Naive thymus-derived CD8-positive, alpha-beta T cell (primary cell): ENCODE measurements at regions not wholly inside any gene's neighbourhood (a gene's known extent, or its start where the extent isn't known, plus 50 kb on each side); places are given as distances from the start of the nearest gene placed in this dataset.

Experiments used
- ATAC-seq, 2 donors: fragments of 150-1000 bp; cut with Tn5 transposase in 1 of 2; sonication (Bioruptor Pico), chemical (Tn5 transposase) in 1 of 2; 1 replicate in 1 of 2; 2 replicates in 1 of 2; pipeline ENCODE4 v1.10.0; 2021; ENCODE audit warnings: mild to moderate bottlenecking in 2 of 2, moderate library complexity in 2 of 2
- POLR2A ChIA-PET: fragments of 350-600 bp; sonication (Branson Sonifier 250); formaldehyde crosslinking; loops from one replicate; lab custom pipeline; 2021; ENCODE audit warnings: antibody characterized with exemption; lab: Charles Lee
- DNase-seq, 10 donors: peaks; one replicate each; pipeline versions ENCODE4 v3.0.0 to v3.0.0-alpha.2; 2020 to 2022
- H3K27ac Mint-ChIP-seq, 10 donors: one replicate each; pipeline ENCODE4 v1.8.0; 2020 to 2022; ENCODE audit warnings: mild to moderate bottlenecking in 10 of 10, mixed read lengths in 10 of 10, moderate library complexity in 4 of 10, inconsistent platforms in 1 of 10
- H3K27me3 Mint-ChIP-seq, 5 donors: one replicate each; pipeline ENCODE4 v1.8.0; 2021 to 2022; ENCODE audit warnings: mixed read lengths in 5 of 5
- H3K36me3 Mint-ChIP-seq, 3 donors: one replicate each; pipeline ENCODE4 v1.8.0; 2020 to 2022; ENCODE audit warnings: mixed read lengths in 3 of 3, mild to moderate bottlenecking in 2 of 3, inconsistent platforms in 1 of 3
- H3K4me1 Mint-ChIP-seq, 4 donors: one replicate each; pipeline ENCODE4 v1.8.0; 2021 to 2022; ENCODE audit warnings: mixed read lengths in 4 of 4
- H3K4me3 Mint-ChIP-seq, 10 donors: one replicate each; pipeline ENCODE4 v1.8.0; 2020 to 2022; ENCODE audit warnings: mild to moderate bottlenecking in 10 of 10, mixed read lengths in 10 of 10, moderate library complexity in 6 of 10, inconsistent platforms in 1 of 10
- H3K9me3 Mint-ChIP-seq, 9 donors: one replicate each; pipeline ENCODE4 v1.8.0; 2020 to 2022; ENCODE audit warnings: mixed read lengths in 9 of 9, mild to moderate bottlenecking in 3 of 9, inconsistent platforms in 1 of 9, moderate library complexity in 1 of 9

DNA sequence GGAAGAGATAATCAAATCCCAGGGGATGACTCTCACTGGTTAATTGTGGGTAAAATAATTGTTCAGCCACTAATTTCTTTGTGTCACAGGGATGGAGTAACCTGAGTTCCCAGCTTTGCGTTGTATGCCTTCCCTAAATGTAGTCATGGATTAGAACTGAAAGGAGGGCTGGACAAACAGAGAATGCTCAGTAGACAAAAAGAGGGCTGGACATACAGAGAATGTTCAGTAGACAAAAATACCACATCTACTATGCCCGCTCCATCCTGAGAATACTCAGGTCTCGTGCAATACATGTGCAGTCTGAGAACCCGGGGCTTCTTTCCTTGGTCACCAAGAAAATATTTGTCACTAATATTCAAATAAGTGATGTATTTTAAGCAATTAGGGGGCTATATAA lies 497.9 kb downstream of the EPHA4 start:
- Mint-ChIP-seq H3K9me3 (peaks cover 0 to 18% (median 5%) of the 10 kb centered on the region in 9 donors), H3K27me3 (peaks cover 0 to 3% (median 0%) of the 10 kb centered on the region in 5 donors), H3K4me3 (no peak overlapping the region), H3K4me1 (no peaks in the 10 kb centered on the region), H3K27ac (no peak overlapping the region), H3K36me3 (no peaks in the 10 kb centered on the region)
- DNase-seq (no peak), ATAC-seq (no peak)
- POLR2A ChIA-PET = no interaction called here

GRCh38 chr2:221075203-221075602 lies 496.9 kb downstream of the EPHA4 start:
- Mint-ChIP-seq H3K27me3 (peaks cover 0 to 3% (median 0%) of the 10 kb centered on the region in 5 donors), H3K4me3 (no peak overlapping the region), H3K27ac (no peak overlapping the region), H3K36me3 (no peaks in the 10 kb centered on the region), H3K4me1 (no peaks in the 10 kb centered on the region), H3K9me3 (peaks cover 0 to 16% (median 4%) of the 10 kb centered on the region in 9 donors)
- POLR2A ChIA-PET = no interaction called here
- ATAC-seq (no peak), DNase-seq (no peak)

- Mint-ChIP-seq H3K27ac (no peak overlapping the region), H3K27me3 (peaks cover 0 to 3% (median 0%) of the 10 kb centered on the region in 5 donors), H3K9me3 (peaks cover 0 to 6% (median 2%) of the 10 kb centered on the region in 9 donors), H3K4me1 (no peaks in the 10 kb centered on the region), H3K36me3 (no peaks in the 10 kb centered on the region), H3K4me3 (no peak overlapping the region)
- no peak for DNase-seq
- ATAC-seq = no peak
- POLR2A ChIA-PET = no interaction called here
Measured at GRCh38 chr2:221077251-221077650, 494.9 kb downstream of the EPHA4 start.

DNA sequence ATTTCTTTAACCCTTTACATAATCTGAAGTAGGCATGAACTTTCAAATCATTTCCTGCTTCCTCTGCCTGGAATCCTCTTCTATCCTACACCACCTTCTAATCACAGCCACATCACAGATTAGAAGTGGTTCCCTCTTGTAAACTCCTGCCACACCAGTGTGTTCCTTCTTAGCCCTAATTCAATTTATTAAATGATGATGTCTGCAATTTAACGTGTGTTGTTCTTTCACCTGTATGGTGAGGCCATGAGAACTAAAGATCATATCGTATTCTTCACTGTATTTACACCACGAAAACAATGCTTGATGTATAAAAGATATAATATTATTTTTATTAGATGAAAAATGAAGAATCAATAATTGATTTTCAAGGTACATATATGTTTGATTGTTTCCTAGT lies 494.3 kb downstream of the EPHA4 start:
- Mint-ChIP-seq H3K36me3 (no peaks in the 10 kb centered on the region), H3K4me1 (no peaks in the 10 kb centered on the region), H3K9me3 (peaks cover 0 to 6% (median 0%) of the 10 kb centered on the region in 9 donors), H3K27ac (no peak overlapping the region), H3K27me3 (peaks cover 0 to 3% (median 0%) of the 10 kb centered on the region in 5 donors), H3K4me3 (no peak overlapping the region)
- DNase-seq (no peak), ATAC-seq (no peak)
- POLR2A ChIA-PET = no interaction called here

DNA sequence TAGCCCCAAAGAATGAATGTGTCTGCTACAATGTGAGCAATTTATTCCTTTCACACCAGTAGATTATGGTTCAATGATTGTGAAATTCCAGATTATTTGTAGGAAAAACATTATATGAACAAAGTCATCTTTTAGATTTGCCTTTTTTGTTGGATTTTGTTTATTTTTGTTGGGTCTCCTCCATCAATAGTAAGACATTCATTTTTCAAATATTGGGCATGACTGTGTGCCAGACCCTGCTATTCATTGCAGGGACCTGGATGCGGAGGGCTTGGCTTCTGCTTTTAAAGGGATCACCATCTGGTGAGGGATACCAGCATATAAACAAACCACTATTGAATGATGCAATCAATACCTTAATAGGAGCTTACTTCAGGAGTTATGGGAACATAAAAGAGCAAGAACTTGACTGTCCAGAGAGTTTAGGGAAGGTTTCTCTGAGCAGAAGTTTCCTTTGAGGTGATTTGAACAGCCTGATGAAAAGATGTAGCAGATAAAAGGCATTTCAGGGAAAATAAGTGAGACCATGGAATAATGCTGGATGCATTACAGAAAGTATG lies 486.7 kb downstream of the EPHA4 start:
- H3K27me3 Mint-ChIP-seq = no peaks in the 10 kb centered on the region
- ATAC-seq (no peak), DNase-seq (no peak)
- H3K27ac Mint-ChIP-seq = no peak overlapping the region
- peaks cover 0 to 2% (median 0%) of the 10 kb centered on the region in 9 donors for H3K9me3 Mint-ChIP-seq
- no peak overlapping the region for H3K4me3 Mint-ChIP-seq
- H3K36me3 Mint-ChIP-seq = no peaks in the 10 kb centered on the region
- POLR2A ChIA-PET = no interaction called here
- H3K4me1 Mint-ChIP-seq = no peaks in the 10 kb centered on the region

- Mint-ChIP-seq H3K4me3 (no peak overlapping the region), H3K36me3 (no peaks in the 10 kb centered on the region), H3K27me3 (peaks cover 0 to 1% (median 0%) of the 10 kb centered on the region in 5 donors), H3K9me3 (peaks cover 0 to 2% (median 0%) of the 10 kb centered on the region in 9 donors), H3K27ac (no peak overlapping the region), H3K4me1 (no peaks in the 10 kb centered on the region)
- POLR2A ChIA-PET = no interaction called here
- no peak for DNase-seq
- no peak for ATAC-seq
Measured at GRCh38 chr2:221085936-221086335, 486.2 kb downstream of the EPHA4 start.

- H3K4me1 Mint-ChIP-seq = no peaks in the 10 kb centered on the region
- no peak overlapping the region for H3K27ac Mint-ChIP-seq
- H3K9me3 Mint-ChIP-seq = peaks cover 0 to 5% (median 0%) of the 10 kb centered on the region in 9 donors
- no peaks in the 10 kb centered on the region for H3K36me3 Mint-ChIP-seq
- ATAC-seq (no peak), DNase-seq (no peak)
- POLR2A ChIA-PET = no interaction called here
- H3K4me3 Mint-ChIP-seq = no peak overlapping the region
- H3K27me3 Mint-ChIP-seq = peaks cover 0 to 7% (median 0%) of the 10 kb centered on the region in 5 donors
Measured at GRCh38 chr2:221087779-221088178, 484.3 kb downstream of the EPHA4 start.

DNA sequence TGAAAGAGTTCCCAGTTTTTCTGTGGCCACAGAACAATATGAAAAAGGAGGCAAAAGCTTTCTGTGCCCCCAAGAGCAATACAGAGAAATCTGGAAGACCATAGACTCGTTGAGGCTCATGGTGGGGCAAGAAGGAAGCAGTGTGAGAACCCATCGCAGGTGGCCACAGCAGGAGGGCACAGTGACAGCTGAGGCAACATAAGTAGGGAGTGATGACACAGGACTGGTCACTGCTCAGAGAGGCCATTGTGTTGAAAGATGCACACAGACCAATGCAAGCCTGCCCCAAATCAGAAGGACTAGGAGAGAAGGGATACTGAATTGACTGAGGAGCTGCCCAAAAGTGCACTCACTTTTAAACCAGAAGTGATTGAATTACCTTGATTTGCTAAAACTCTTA lies 483.6 kb downstream of the EPHA4 start:
- Mint-ChIP-seq H3K27ac (no peak overlapping the region), H3K4me3 (no peak overlapping the region), H3K27me3 (peaks cover 0 to 7% (median 1%) of the 10 kb centered on the region in 5 donors), H3K36me3 (no peaks in the 10 kb centered on the region), H3K9me3 (peaks cover 0 to 3% (median 0%) of the 10 kb centered on the region in 9 donors), H3K4me1 (no peaks in the 10 kb centered on the region)
- DNase-seq (no peak), ATAC-seq (no peak)
- POLR2A ChIA-PET = no interaction called here

DNA sequence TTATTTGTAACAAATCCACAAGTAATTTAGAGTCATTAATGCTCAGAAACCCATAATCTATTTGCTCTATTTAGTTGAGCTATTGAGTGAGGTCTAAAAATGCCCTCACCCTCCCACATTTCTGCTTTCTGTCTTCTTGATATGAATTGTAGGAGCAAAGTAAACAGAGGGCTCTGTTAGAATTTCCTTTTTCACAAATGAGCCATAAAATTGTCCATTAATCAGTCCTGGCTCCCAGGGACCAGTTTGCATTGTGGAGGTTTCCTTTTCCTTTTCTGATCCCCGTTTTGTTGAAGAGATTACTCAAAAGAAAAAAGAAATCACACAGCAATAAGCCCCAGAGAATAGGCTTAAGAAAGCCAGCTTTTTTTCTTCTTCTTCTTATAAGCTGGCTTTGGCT lies 476.7 kb downstream of the EPHA4 start:
- Mint-ChIP-seq H3K27me3 (peaks cover 0 to 7% (median 1%) of the 10 kb centered on the region in 5 donors), H3K4me3 (no peak overlapping the region), H3K27ac (no peak overlapping the region), H3K36me3 (no peaks in the 10 kb centered on the region), H3K4me1 (no peaks in the 10 kb centered on the region), H3K9me3 (peaks cover 0 to 3% (median 0%) of the 10 kb centered on the region in 9 donors)
- no peak for DNase-seq
- ATAC-seq = no peak
- POLR2A ChIA-PET = no interaction called here

DNA sequence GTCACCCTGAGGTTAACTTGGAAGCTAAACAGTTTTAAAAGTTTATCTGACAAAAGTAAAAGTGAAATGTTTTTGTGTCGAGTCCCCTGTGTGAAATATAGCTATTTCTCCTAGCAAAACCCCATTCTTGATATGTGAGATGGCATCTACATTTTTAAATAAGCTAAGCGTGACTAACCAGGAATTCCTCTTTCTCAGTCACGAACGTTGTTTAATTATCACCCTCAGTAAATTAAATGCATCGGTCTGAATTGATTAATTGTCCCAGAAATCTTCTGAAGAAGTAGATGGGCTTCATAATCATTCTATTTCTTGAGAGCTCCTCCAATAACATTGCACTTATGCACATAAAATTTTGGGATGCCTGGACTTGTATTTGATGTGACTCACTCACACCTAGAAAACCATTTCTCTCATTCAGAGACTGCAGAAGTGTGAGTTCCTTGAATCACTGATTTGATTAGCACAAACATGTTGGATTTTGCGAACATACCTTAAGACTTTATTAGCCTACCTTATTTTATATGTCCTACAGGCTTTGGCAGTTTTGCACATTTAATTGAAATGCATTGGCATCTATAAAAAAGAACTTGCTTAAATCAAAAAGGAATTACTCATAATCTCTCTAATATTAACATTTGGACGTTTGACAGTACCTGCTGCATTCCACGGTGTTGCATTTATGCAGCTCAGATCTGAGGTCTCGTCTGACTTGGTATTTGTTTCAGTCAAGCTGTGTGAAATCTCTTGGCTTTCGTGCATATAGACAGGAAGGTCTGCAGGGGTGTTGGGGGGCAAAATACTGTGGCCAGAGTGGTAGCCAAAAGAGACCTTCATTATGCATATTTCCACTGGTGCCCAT lies 475.2 kb downstream of the EPHA4 start:
- peaks cover 0 to 3% (median 1%) of the 10 kb centered on the region in 5 donors for H3K27me3 Mint-ChIP-seq
- no peaks in the 10 kb centered on the region for H3K36me3 Mint-ChIP-seq
- ATAC-seq (no peak), DNase-seq (no peak)
- POLR2A ChIA-PET = no interaction called here
- no peak overlapping the region for H3K4me3 Mint-ChIP-seq
- no peak overlapping the region for H3K27ac Mint-ChIP-seq
- H3K4me1 Mint-ChIP-seq = no peaks in the 10 kb centered on the region
- peaks cover 0 to 2% (median 0%) of the 10 kb centered on the region in 9 donors for H3K9me3 Mint-ChIP-seq

GRCh38 chr2:221097568-221097915 lies 474.6 kb downstream of the EPHA4 start:
- Mint-ChIP-seq H3K4me3 (no peak overlapping the region), H3K36me3 (no peaks in the 10 kb centered on the region), H3K27ac (no peak overlapping the region), H3K9me3 (peaks cover 0 to 2% (median 0%) of the 10 kb centered on the region in 9 donors), H3K27me3 (peaks cover 0 to 3% (median 0%) of the 10 kb centered on the region in 5 donors), H3K4me1 (no peaks in the 10 kb centered on the region)
- DNase-seq = no peak
- POLR2A ChIA-PET = no interaction called here
- no peak for ATAC-seq

DNA sequence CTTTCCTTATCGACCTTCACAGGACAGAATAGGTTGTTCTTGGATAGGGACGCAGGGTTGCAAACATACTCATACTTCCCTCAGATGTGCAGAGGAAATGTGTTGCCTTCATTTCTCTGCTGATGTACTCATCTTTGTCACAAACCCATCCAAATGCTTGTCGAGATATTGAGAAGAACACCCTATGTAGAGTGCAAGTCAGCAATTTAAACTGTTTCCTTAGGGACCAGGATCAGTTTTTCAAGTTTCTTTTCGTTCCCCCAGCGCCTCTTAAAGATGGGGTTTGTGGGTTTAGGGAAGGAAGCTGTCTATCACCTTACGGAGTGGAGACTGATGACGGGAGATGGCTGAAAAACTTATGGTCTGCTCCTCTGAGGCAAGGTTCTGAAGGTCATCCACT lies 474.2 kb downstream of the EPHA4 start:
- no peak overlapping the region for H3K27ac Mint-ChIP-seq
- H3K27me3 Mint-ChIP-seq = peaks cover 0 to 3% (median 0%) of the 10 kb centered on the region in 5 donors
- POLR2A ChIA-PET = no interaction called here
- no peaks in the 10 kb centered on the region for H3K4me1 Mint-ChIP-seq
- DNase-seq = no peak
- no peak for ATAC-seq
- H3K36me3 Mint-ChIP-seq = no peaks in the 10 kb centered on the region
- no peak overlapping the region for H3K4me3 Mint-ChIP-seq
- H3K9me3 Mint-ChIP-seq = peaks cover 0 to 2% (median 0%) of the 10 kb centered on the region in 9 donors

GRCh38 chr2:221100467-221101089 lies 471.5 kb downstream of the EPHA4 start:
- Mint-ChIP-seq H3K9me3 (peaks cover 0 to 2% (median 0%) of the 10 kb centered on the region in 9 donors), H3K27ac (no peak overlapping the region), H3K4me1 (peaks cover 0 to 5% (median 0%) of the 10 kb centered on the region in 4 donors), H3K4me3 (no peak overlapping the region), H3K27me3 (peaks cover 0 to 10% (median 2%) of the 10 kb centered on the region in 5 donors), H3K36me3 (no peaks in the 10 kb centered on the region)
- ATAC-seq (no peak), DNase-seq (no peak)
- POLR2A ChIA-PET = no interaction called here
